IMR-90 (cell line): ENCODE measurements at regions not wholly inside any gene's neighbourhood (a gene's known extent, or its start where the extent isn't known, plus 50 kb on each side); places are given as distances from the start of the nearest gene placed in this dataset.

Experiments used
- ATAC-seq: fragments of 200-7000 bp; cut with Tn5 transposase; 2 replicates; pipeline ENCODE4 v1.9.1; 2020; ENCODE audit warnings: low read depth, mild to moderate bottlenecking, moderate library complexity
- BruUV-seq: library from RNA; stranded (reverse); fragments of 400-500 nt; replicated peaks from 2 replicates; lab custom pipeline; 2021; lab: Mats Ljungman, UMichigan
- CTCF ChIA-PET: fragments of 300-600 bp; formaldehyde crosslinking; extraction: SDS; loops from one replicate; lab custom pipeline; 2021; ENCODE audit warnings: antibody characterized with exemption; lab: Yijun Ruan, JAX
- POLR2A ChIA-PET: fragments of 300-600 bp; sonication (Branson Sonifier 250); formaldehyde crosslinking; loops from one replicate; lab custom pipeline; 2022; ENCODE audit warnings: antibody characterized with exemption; ENCODE audit not compliant: unreplicated experiment; lab: Charles Lee
- DNase-seq: peaks from one replicate; pipeline ENCODE4 v3.0.0; 2013
- H2AFZ ChIP-seq: replicated peaks from 2 replicates; pipeline ENCODE3; 2013; ENCODE audit warnings: low read length, mild to moderate bottlenecking; ENCODE audit not compliant: poor library complexity
- H2AK5ac ChIP-seq: 2 replicates; pipeline ENCODE4 v1.6.1; 2013; ENCODE audit warnings: low read depth, low read length, inconsistent platforms
- H2AK9ac ChIP-seq: replicated peaks from 2 replicates; pipeline ENCODE3; 2013; ENCODE audit warnings: mild to moderate bottlenecking, low read depth, low read length, moderate library complexity; ENCODE audit not compliant: poor library complexity
- H2BK120ac ChIP-seq: 2 replicates; pipeline ENCODE4 v1.6.1; 2013; ENCODE audit warnings: low read depth, low read length, inconsistent platforms
- H2BK15ac ChIP-seq: 3 replicates; pipeline ENCODE4 v1.6.1; 2013; ENCODE audit warnings: low read depth, low read length, inconsistent platforms
- H2BK20ac ChIP-seq: 2 replicates; pipeline ENCODE4 v1.6.1; 2013; ENCODE audit warnings: low read depth, mild to moderate bottlenecking, inconsistent platforms, low read length, moderate library complexity
- H2BK5ac ChIP-seq: 2 replicates; pipeline ENCODE4 v1.6.1; 2013; ENCODE audit warnings: mild to moderate bottlenecking, low read depth, low read length, inconsistent platforms; ENCODE audit not compliant: poor library complexity, severe bottlenecking
- H3K14ac ChIP-seq: replicated peaks from 2 replicates; pipeline ENCODE4 v1.6.1; 2013; ENCODE audit warnings: low read depth, low read length, inconsistent platforms
- H3K18ac ChIP-seq: 2 replicates; pipeline ENCODE4 v1.6.1; 2013; ENCODE audit warnings: low read depth, low read length, control low read depth
- H3K23ac ChIP-seq: 2 replicates; pipeline ENCODE4 v1.6.1; 2013; ENCODE audit warnings: low read depth, low read length, inconsistent platforms
- H3K27ac ChIP-seq: 2 replicates; pipeline ENCODE4 v1.5.1; 2013; ENCODE audit warnings: mild to moderate bottlenecking, control low read depth, low read length; ENCODE audit not compliant: insufficient read depth
- H3K27me3 ChIP-seq: 2 replicates; pipeline ENCODE4 v1.6.1; 2013; ENCODE audit warnings: low read length; ENCODE audit not compliant: control insufficient read depth, insufficient read depth
- H3K36me3 ChIP-seq: 2 replicates; pipeline ENCODE4 v1.6.1; 2013; ENCODE audit warnings: low read length, mixed read lengths; ENCODE audit not compliant: control insufficient read depth, insufficient read depth
- H3K4ac ChIP-seq: 2 replicates; pipeline ENCODE4 v1.6.1; 2013; ENCODE audit warnings: low read depth, low read length, inconsistent platforms
- H3K4me1 ChIP-seq: 2 replicates; pipeline ENCODE4 v1.6.1; 2013; ENCODE audit warnings: low read length, mixed read lengths; ENCODE audit not compliant: control insufficient read depth, insufficient read depth
- H3K4me2 ChIP-seq: 2 replicates; pipeline ENCODE4 v1.6.1; 2013; ENCODE audit warnings: low read depth, mild to moderate bottlenecking, control low read depth, low read length, moderate library complexity
- H3K4me3 ChIP-seq: 2 replicates; pipeline ENCODE4 v1.5.1; 2013; ENCODE audit warnings: low read depth, mild to moderate bottlenecking, control low read depth, low read length, moderate library complexity; ENCODE audit not compliant: insufficient read depth
- H3K56ac ChIP-seq: 2 replicates; pipeline ENCODE4 v1.6.1; 2013; ENCODE audit warnings: low read length, inconsistent platforms; ENCODE audit not compliant: insufficient read depth; ENCODE audit errors: extremely low read depth
- H3K79me1 ChIP-seq, 2 experiments: 2 replicates each; pipeline ENCODE4 v1.6.1; 2013; ENCODE audit warnings: low read length in 2 of 2, inconsistent platforms in 1 of 2, low read depth in 1 of 2
- H3K9ac ChIP-seq: 2 replicates; pipeline ENCODE4 v1.6.1; 2013; ENCODE audit warnings: low read depth, low read length, control low read depth
- H3K9me1 ChIP-seq: 2 replicates; pipeline ENCODE4 v1.6.1; 2013; ENCODE audit warnings: low read length, inconsistent platforms; ENCODE audit not compliant: insufficient read depth
- H3K9me3 ChIP-seq: 2 replicates; pipeline ENCODE4 v1.6.1; 2013; ENCODE audit warnings: low read length; ENCODE audit not compliant: control insufficient read depth, insufficient read depth
- H4K20me1 ChIP-seq: 2 replicates; pipeline ENCODE4 v1.6.1; 2013; ENCODE audit warnings: low read length, inconsistent platforms; ENCODE audit not compliant: insufficient read depth
- H4K5ac ChIP-seq: 2 replicates; pipeline ENCODE4 v1.6.1; 2013; ENCODE audit warnings: mild to moderate bottlenecking, low read depth, low read length, control low read depth
- H4K8ac ChIP-seq, 2 experiments: 2 replicates each; pipeline ENCODE4 v1.6.1; 2013; ENCODE audit warnings: low read depth in 2 of 2, low read length in 2 of 2, control low read depth in 1 of 2, inconsistent platforms in 1 of 2
- H4K91ac ChIP-seq: 2 replicates; pipeline ENCODE4 v1.6.1; 2013; ENCODE audit warnings: low read depth, low read length, inconsistent platforms; ENCODE audit not compliant: insufficient read depth
- BHLHE40 ChIP-seq: fragments of 150-350 bp; IDR thresholded peaks from 2 replicates; pipeline ENCODE4 v1.6.1; 2016; ENCODE audit warnings: mild to moderate bottlenecking, low read depth, low read length
- CEBPB ChIP-seq: IDR thresholded peaks from 2 replicates; pipeline ENCODE4 v1.6.1; 2012; ENCODE audit warnings: low read depth, low read length, improper control_type of control experiment
- CHD1 ChIP-seq: IDR thresholded peaks from 2 replicates; pipeline ENCODE4 v1.6.1; 2012; ENCODE audit warnings: low read depth, low read length, improper control_type of control experiment
- CTCF ChIP-seq: conservative IDR thresholded peaks from 2 replicates; pipeline ENCODE4 v1.5.1; 2012; ENCODE audit warnings: mild to moderate bottlenecking, low read depth, low read length, improper control_type of control experiment
- ELK1 ChIP-seq: fragments of 150-350 bp; IDR thresholded peaks from 2 replicates; pipeline ENCODE4 v1.6.1; 2016; ENCODE audit warnings: low read depth, mild to moderate bottlenecking, low read length, moderate library complexity, borderline replicate concordance
- FOS ChIP-seq: fragments of 150-350 bp; IDR thresholded peaks from 2 replicates; pipeline ENCODE4 v1.6.1; 2016; ENCODE audit warnings: low read depth, low read length
- MAFK ChIP-seq: IDR thresholded peaks from 2 replicates; pipeline ENCODE4 v1.6.1; 2012; ENCODE audit warnings: low read depth, low read length, improper control_type of control experiment
- MAZ ChIP-seq: IDR thresholded peaks from 2 replicates; pipeline ENCODE4 v1.6.1; 2012; ENCODE audit warnings: low read depth, mild to moderate bottlenecking, low read length, improper control_type of control experiment, moderate library complexity, borderline replicate concordance
- MXI1 ChIP-seq: IDR thresholded peaks from 2 replicates; pipeline ENCODE4 v1.6.1; 2012; ENCODE audit warnings: low read depth, mild to moderate bottlenecking, low read length, moderate library complexity, borderline replicate concordance
- NFE2L2 ChIP-seq: fragments of 150-350 bp; IDR thresholded peaks from 2 replicates; pipeline ENCODE4 v1.6.1; 2016; ENCODE audit warnings: low read depth, mild to moderate bottlenecking, low read length
- POLR2A ChIP-seq: IDR thresholded peaks from 2 replicates; pipeline ENCODE4 v1.6.1; 2012; ENCODE audit warnings: mild to moderate bottlenecking, low read depth, low read length
- RAD21 ChIP-seq: IDR thresholded peaks from 2 replicates; pipeline ENCODE4 v1.6.1; 2012; ENCODE audit warnings: low read length, improper control_type of control experiment
- RCOR1 ChIP-seq: IDR thresholded peaks from 2 replicates; pipeline ENCODE4 v1.6.1; 2012; ENCODE audit warnings: mild to moderate bottlenecking, low read length, improper control_type of control experiment; ENCODE audit not compliant: insufficient replicate concordance
- RFX5 ChIP-seq: IDR thresholded peaks from 2 replicates; pipeline ENCODE4 v1.8.0; 2012; ENCODE audit warnings: low read depth, mild to moderate bottlenecking, low read length, moderate library complexity
- SMC3 ChIP-seq: fragments of 150-350 bp; IDR thresholded peaks from 2 replicates; pipeline ENCODE4 v1.6.1; 2016; ENCODE audit warnings: low read depth, mild to moderate bottlenecking, antibody characterized with exemption, low read length, moderate library complexity
- USF2 ChIP-seq: fragments of 150-350 bp; IDR thresholded peaks from 2 replicates; pipeline ENCODE4 v1.6.1; 2017; ENCODE audit warnings: mild to moderate bottlenecking, antibody characterized with exemption, low read length, low read depth
- WGBS, 2 experiments: methylation state at CpG; one replicate each; pipeline versions ENCODE4 v1.1.5 to v1.1.7; 2013; ENCODE audit warnings: missing lambda C conversion rate in 2 of 2; ENCODE audit not compliant: insufficient read length in 1 of 2; ENCODE audit errors: extremely low coverage in 2 of 2; 5-methylcytosine and 5-hydroxymethylcytosine counted together
- dilution Hi-C: fragments of 300-500 bp; cut with HindIII; formaldehyde crosslinking; loops from one replicate; pipeline ENCODE4 v1.14.3; 2018; ENCODE audit warnings: low sequenced_read_pairs; ENCODE audit not compliant: unreplicated experiment
- in situ Hi-C: fragments of 300-500 bp; cut with MboI; formaldehyde crosslinking; loops from 3 replicates; pipeline ENCODE4 v1.14.3; 2019; ENCODE audit warnings: low sequenced_read_pairs, inconsistent platforms, mixed read lengths
- intact Hi-C: fragments of 100-400 bp; cut with micrococcal nuclease; formaldehyde crosslinking; loops from 2 replicates; pipeline ENCODE4 v1.10.0; 2022

GRCh38 chr17:73795730-73796129, 151.5 kb upstream of the SDK2 start:
- H3K9ac ChIP-seq, result no peak overlapping the region
- WGBS, 2 experiments, result no CpG with 5 or more reads among the region's 2 CpGs
- BruUV-seq, result no TSS peak
- no peaks in the 10 kb centered on the region for H3K79me1 ChIP-seq
- no peak overlapping the region for H2BK5ac ChIP-seq
- H2BK15ac ChIP-seq, result no peak overlapping the region
- in situ Hi-C loops (no loop called here), dilution Hi-C loops (no loop called here), intact Hi-C loops (no loop called here)
- DNase-seq (no peak), ATAC-seq (no peak)
- no peak overlapping the region for H2BK20ac ChIP-seq
- no peak overlapping the region for H4K5ac ChIP-seq
- H3K4me2 ChIP-seq, result no peak overlapping the region
- no peak overlapping the region for H2AFZ ChIP-seq
- H2AK9ac ChIP-seq, result no peak overlapping the region
- no peak overlapping the region for H3K23ac ChIP-seq
- H2AK5ac ChIP-seq, result no peak overlapping the region
- H3K4me1 ChIP-seq, result no peaks in the 10 kb centered on the region
- no peak for TF ChIP-seq USF2
- no peak for TF ChIP-seq NFE2L2
- no peak for TF ChIP-seq CEBPB
- TF ChIP-seq MAZ, result no peak
- no peak for TF ChIP-seq SMC3
- no peak for TF ChIP-seq MAFK
- no peak for TF ChIP-seq FOS
- no peak for TF ChIP-seq CTCF
- TF ChIP-seq RFX5, result no peak
- no peak for TF ChIP-seq MXI1
- no peak for TF ChIP-seq ELK1
- no peak for TF ChIP-seq POLR2A
- TF ChIP-seq BHLHE40, result no peak
- no peak for TF ChIP-seq CHD1
- TF ChIP-seq RAD21, result no peak
- no peak for TF ChIP-seq RCOR1
- no peak overlapping the region for H3K27ac ChIP-seq
- no peak overlapping the region for H3K4me3 ChIP-seq
- H3K18ac ChIP-seq, result no peak overlapping the region
- ChIA-PET CTCF (no interaction called here), POLR2A (no interaction called here)
- peaks cover 30% of the 10 kb centered on the region for H3K9me3 ChIP-seq
- no peak overlapping the region for H4K91ac ChIP-seq
- no peaks in the 10 kb centered on the region for H3K9me1 ChIP-seq
- no peaks in the 10 kb centered on the region for H3K27me3 ChIP-seq
- no peak overlapping the region for H3K14ac ChIP-seq
- H3K56ac ChIP-seq, result no peak overlapping the region
- H4K8ac ChIP-seq, result no peak overlapping the region
- no peak overlapping the region for H3K4ac ChIP-seq
- no peak overlapping the region for H2BK120ac ChIP-seq
- no peaks in the 10 kb centered on the region for H4K20me1 ChIP-seq
- no peaks in the 10 kb centered on the region for H3K36me3 ChIP-seq
